ENCODE measurements at regions not wholly inside any gene's neighbourhood (a gene's known extent, or its start where the extent isn't known, plus 50 kb on each side); places are given as distances from the start of the nearest gene placed in this dataset.

GRCh38 chr20:18906046-18906445 lies 92.5 kb downstream of the SCP2D1 start:
- no peak for TF ChIP-seq CTCF (IDR thresholded peaks at IDR 0.05)
- peaks cover 6% of the 10 kb centered on the region for H3K27me3 ChIP-seq
- no peaks in the 10 kb centered on the region for H3K36me3 ChIP-seq
- no peak overlapping the region for H3K27ac ChIP-seq
- no peaks in the 10 kb centered on the region for H3K4me1 ChIP-seq (ENCODE audit: control insufficient read depth in 1 of 2, insufficient read depth in 1 of 2, low read depth in 1 of 2, low read length in 1 of 2)
- H3K4me3 ChIP-seq (ENCODE audit: low read depth in 1 of 2, low read length in 1 of 2), result no peak overlapping the region
- H3K9me3 ChIP-seq, result no peaks in the 10 kb centered on the region

GRCh38 chr20:18907353-18907752 lies 93.8 kb downstream of the SCP2D1 start:
- no peaks in the 10 kb centered on the region for H3K4me1 ChIP-seq (ENCODE audit: control insufficient read depth in 1 of 2, insufficient read depth in 1 of 2, low read depth in 1 of 2, low read length in 1 of 2)
- TF ChIP-seq CTCF (IDR thresholded peaks at IDR 0.05), result no peak
- no peak overlapping the region for H3K4me3 ChIP-seq (ENCODE audit: low read depth in 1 of 2, low read length in 1 of 2)
- no peak overlapping the region for H3K27ac ChIP-seq
- no peaks in the 10 kb centered on the region for H3K9me3 ChIP-seq
- H3K36me3 ChIP-seq, result no peaks in the 10 kb centered on the region
- peaks cover 2% of the 10 kb centered on the region for H3K27me3 ChIP-seq

- Histone ChIP-seq H3K27me3 (no peaks in the 10 kb centered on the region), H3K4me1 (ENCODE audit: control insufficient read depth in 1 of 2, insufficient read depth in 1 of 2, low read depth in 1 of 2, low read length in 1 of 2) (no peaks in the 10 kb centered on the region), H3K4me3 (ENCODE audit: low read depth in 1 of 2, low read length in 1 of 2) (no peak overlapping the region), H3K27ac (no peak overlapping the region), H3K9me3 (no peaks in the 10 kb centered on the region), H3K36me3 (no peaks in the 10 kb centered on the region)
- TF ChIP-seq CTCF (IDR thresholded peaks at IDR 0.05), result no peak
Measured at GRCh38 chr20:18908109-18908508, 94.5 kb downstream of the SCP2D1 start.

GRCh38 chr20:18909254-18909653 lies 95.7 kb downstream of the SCP2D1 start:
- no peaks in the 10 kb centered on the region for H3K9me3 ChIP-seq
- no peak overlapping the region for H3K4me3 ChIP-seq (ENCODE audit: low read depth in 1 of 2, low read length in 1 of 2)
- no peaks in the 10 kb centered on the region for H3K27me3 ChIP-seq
- H3K36me3 ChIP-seq, result no peaks in the 10 kb centered on the region
- TF ChIP-seq CTCF (IDR thresholded peaks at IDR 0.05), result no peak
- no peak overlapping the region for H3K27ac ChIP-seq
- no peaks in the 10 kb centered on the region for H3K4me1 ChIP-seq (ENCODE audit: control insufficient read depth in 1 of 2, insufficient read depth in 1 of 2, low read depth in 1 of 2, low read length in 1 of 2)

- H3K4me3 ChIP-seq (ENCODE audit: low read depth in 1 of 2, low read length in 1 of 2), result no peak overlapping the region
- H3K27ac ChIP-seq, result no peak overlapping the region
- no peaks in the 10 kb centered on the region for H3K36me3 ChIP-seq
- no peaks in the 10 kb centered on the region for H3K27me3 ChIP-seq
- H3K9me3 ChIP-seq, result no peaks in the 10 kb centered on the region
- no peak for TF ChIP-seq CTCF (IDR thresholded peaks at IDR 0.05)
- H3K4me1 ChIP-seq (ENCODE audit: control insufficient read depth in 1 of 2, insufficient read depth in 1 of 2, low read depth in 1 of 2, low read length in 1 of 2), result no peaks in the 10 kb centered on the region
Measured at GRCh38 chr20:18913701-18914100, 100.1 kb downstream of the SCP2D1 start.

GRCh38 chr20:18914796-18915195 lies 101.2 kb downstream of the SCP2D1 start:
- no peaks in the 10 kb centered on the region for H3K27me3 ChIP-seq
- peaks cover 2% of the 10 kb centered on the region in 2 experiments for H3K4me1 ChIP-seq (ENCODE audit: control insufficient read depth in 1 of 2, insufficient read depth in 1 of 2, low read depth in 1 of 2, low read length in 1 of 2)
- TF ChIP-seq CTCF (IDR thresholded peaks at IDR 0.05), result no peak
- H3K9me3 ChIP-seq, result no peaks in the 10 kb centered on the region
- H3K4me3 ChIP-seq (ENCODE audit: low read depth in 1 of 2, low read length in 1 of 2), result no peak overlapping the region
- no peaks in the 10 kb centered on the region for H3K36me3 ChIP-seq
- H3K27ac ChIP-seq, result no peak overlapping the region

Data from neutrophil (primary cell).